ENCODE measurements at regions not wholly inside any gene's neighbourhood (a gene's known extent, or its start where the extent isn't known, plus 50 kb on each side); places are given as distances from the start of the nearest gene placed in this dataset.
"Not testable (repeated sequence)": the region's sequence is repeated elsewhere in the genome, so short reads cannot be mapped to it uniquely, and the experiment has no call there.

- DNase-seq, result no peak
These were observed 140.9 kb upstream of the KCNJ15 start for GRCh38 chr21:38115870-38116269.

GRCh38 chr21:38119793-38120192 is 137.0 kb upstream of the KCNJ15 start:
- DNase-seq, result no peak

- DNase-seq, result not testable (repeated sequence)
These were observed 136.2 kb upstream of the KCNJ15 start for GRCh38 chr21:38120679-38120983.

GRCh38 chr21:38120984-38121855 is 135.6 kb upstream of the KCNJ15 start:
- no peak for DNase-seq

- no peak for DNase-seq
These were observed 134.7 kb upstream of the KCNJ15 start for GRCh38 chr21:38121888-38122720.

GRCh38 chr21:38123626-38124025 is 133.2 kb upstream of the KCNJ15 start:
- no peak for DNase-seq

GRCh38 chr21:38126666-38127303 is 130.0 kb upstream of the KCNJ15 start:
- peak in 4 of 6 experiments; percentile 1 to 14 (median 3) for DNase-seq

GRCh38 chr21:38129711-38130110 is 127.1 kb upstream of the KCNJ15 start:
- DNase-seq, result no peak

- DNase-seq, result no peak
These were observed 123.6 kb upstream of the KCNJ15 start for GRCh38 chr21:38133240-38133639.

- no peak for DNase-seq
These were observed 122.5 kb upstream of the KCNJ15 start for GRCh38 chr21:38134084-38134873.

GRCh38 chr21:38136201-38136600 is 120.6 kb upstream of the KCNJ15 start:
- no peak for DNase-seq

GRCh38 chr21:38139380-38140168 is 117.2 kb upstream of the KCNJ15 start:
- no peak for DNase-seq

- no peak for DNase-seq
These were observed 116.4 kb upstream of the KCNJ15 start for GRCh38 chr21:38140207-38140903.

- DNase-seq, result no peak
These were observed 114.6 kb upstream of the KCNJ15 start for GRCh38 chr21:38142224-38142623.

- DNase-seq, result no peak
These were observed 112.6 kb upstream of the KCNJ15 start for GRCh38 chr21:38144193-38144592.

- DNase-seq, result no peak
These were observed 111.7 kb upstream of the KCNJ15 start for GRCh38 chr21:38145104-38145503.

GRCh38 chr21:38147391-38147790 is 109.4 kb upstream of the KCNJ15 start:
- DNase-seq, result no peak

- no peak for DNase-seq
These were observed 108.7 kb upstream of the KCNJ15 start for GRCh38 chr21:38148046-38148445.

- DNase-seq, result no peak
These were observed 105.7 kb upstream of the KCNJ15 start for GRCh38 chr21:38151021-38151645.

- no peak for DNase-seq
These were observed 100.6 kb upstream of the KCNJ15 start for GRCh38 chr21:38156200-38156599.

GRCh38 chr21:38159355-38159754 is 97.4 kb upstream of the KCNJ15 start:
- DNase-seq, result peak; percentile 14 to 60 (median 45)

All from stimulated activated naive CD4-positive, alpha-beta T cell (primary cell).